Bronchial epithelial cell (primary cell): ENCODE measurements at regions not wholly inside any gene's neighbourhood (a gene's known extent, or its start where the extent isn't known, plus 50 kb on each side); places are given as distances from the start of the nearest gene placed in this dataset.

ENCODE experiments used
- DNase-seq: peaks from one replicate; pipeline ENCODE4 v3.0.0-alpha.2; 2010; ENCODE audit warnings: low read depth
- FAIRE-seq: peaks from 2 replicates; lab custom pipeline; 2011; peaks lifted over from hg19 to GRCh38; lab: Jason Lieb, UNC
- H3K27me3 ChIP-seq: 2 replicates; pipeline ENCODE4 v1.5.1; 2011; ENCODE audit warnings: low read length; ENCODE audit not compliant: control insufficient read depth, insufficient read depth
- H3K36me3 ChIP-seq: 2 replicates; pipeline ENCODE4 v1.5.1; 2011; ENCODE audit warnings: low read length; ENCODE audit not compliant: control insufficient read depth, insufficient read depth
- H3K4me3 ChIP-seq: 2 replicates; pipeline ENCODE4 v1.5.1; 2011; ENCODE audit warnings: mild to moderate bottlenecking, low read depth, low read length, control low read depth
- CTCF ChIP-seq: IDR thresholded peaks from 2 replicates; pipeline ENCODE4 v1.5.1; 2011; ENCODE audit warnings: mild to moderate bottlenecking, moderate library complexity, low read length, control low read depth, inconsistent platforms; ENCODE audit not compliant: insufficient read depth, severe bottlenecking

GRCh38 chr18:61953641-61954040 is 60.8 kb upstream of the RNF152 start:
- FAIRE-seq (no peak), DNase-seq (no peak)
- Histone ChIP-seq H3K36me3 (no peaks in the 10 kb centered on the region), H3K4me3 (no peak overlapping the region), H3K27me3 (no peaks in the 10 kb centered on the region)
- no peak for TF ChIP-seq CTCF

DNA sequence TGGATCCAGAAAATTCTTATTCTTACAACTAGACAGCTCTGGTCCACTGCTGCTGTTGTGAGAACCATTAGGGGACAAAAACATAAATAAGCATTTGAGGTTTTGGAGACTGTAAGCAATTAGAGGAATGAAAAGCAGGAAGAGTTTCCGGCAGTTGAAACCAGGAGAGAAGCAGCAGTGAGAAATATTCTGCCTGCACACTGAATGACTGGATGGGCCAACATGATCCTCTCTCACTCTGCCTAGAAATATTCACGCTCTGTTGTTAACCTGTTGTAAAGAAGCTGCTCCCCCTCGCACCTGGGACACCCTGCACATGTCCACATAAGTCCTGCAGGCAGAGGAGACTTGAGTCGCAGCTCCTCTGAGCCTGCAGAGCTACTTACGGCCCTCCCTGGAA is 60.4 kb upstream of the RNF152 start:
- H3K36me3 ChIP-seq = no peaks in the 10 kb centered on the region
- no peak overlapping the region for H3K4me3 ChIP-seq
- no peaks in the 10 kb centered on the region for H3K27me3 ChIP-seq
- DNase-seq = no peak
- no peak for FAIRE-seq
- no peak for TF ChIP-seq CTCF

DNA sequence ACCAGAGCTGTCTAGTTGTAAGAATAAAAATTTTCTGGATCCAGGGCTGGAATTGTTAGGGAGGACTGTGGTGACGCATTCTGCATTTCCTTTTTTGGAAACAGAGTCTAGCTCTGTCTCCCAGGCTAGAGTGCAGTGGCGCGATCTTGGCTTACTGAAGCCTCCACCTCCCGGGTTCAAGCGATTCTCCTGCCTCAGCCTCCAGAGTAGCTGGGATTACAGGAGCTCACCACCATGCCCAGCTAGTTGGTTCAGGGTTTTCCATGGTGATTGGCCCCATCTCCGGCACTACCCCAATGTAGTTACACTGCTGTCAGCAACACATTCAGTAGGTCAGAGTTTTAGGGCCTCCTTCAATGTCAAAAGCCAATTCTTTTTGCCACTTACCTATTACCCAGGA is 58.6 kb upstream of the RNF152 start:
- FAIRE-seq = no peak
- no peak for DNase-seq
- H3K36me3 ChIP-seq = no peaks in the 10 kb centered on the region
- H3K4me3 ChIP-seq = no peak overlapping the region
- no peaks in the 10 kb centered on the region for H3K27me3 ChIP-seq
- TF ChIP-seq CTCF = no peak

DNA sequence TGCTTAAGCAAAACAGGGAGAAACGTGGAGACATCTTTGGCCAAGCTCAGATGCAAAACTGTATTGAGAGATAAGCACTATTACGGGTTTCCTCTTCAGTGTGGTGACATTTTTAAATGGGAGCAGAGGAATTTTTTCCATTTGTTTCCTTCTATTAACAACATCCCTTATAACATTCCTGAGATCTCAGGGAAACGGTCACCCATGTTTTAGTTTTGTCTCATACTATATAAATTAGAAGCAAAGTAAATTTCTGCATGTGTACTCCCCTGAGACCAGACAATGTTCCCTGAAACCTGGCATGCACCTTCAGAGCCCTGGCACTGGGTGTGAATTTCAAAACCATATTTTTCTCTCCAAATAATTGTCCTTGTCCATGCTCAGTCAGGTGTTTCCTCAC is 57.6 kb upstream of the RNF152 start:
- DNase-seq = no peak
- no peaks in the 10 kb centered on the region for H3K36me3 ChIP-seq
- no peak for TF ChIP-seq CTCF
- no peak for FAIRE-seq
- H3K27me3 ChIP-seq = no peaks in the 10 kb centered on the region
- no peak overlapping the region for H3K4me3 ChIP-seq

DNA sequence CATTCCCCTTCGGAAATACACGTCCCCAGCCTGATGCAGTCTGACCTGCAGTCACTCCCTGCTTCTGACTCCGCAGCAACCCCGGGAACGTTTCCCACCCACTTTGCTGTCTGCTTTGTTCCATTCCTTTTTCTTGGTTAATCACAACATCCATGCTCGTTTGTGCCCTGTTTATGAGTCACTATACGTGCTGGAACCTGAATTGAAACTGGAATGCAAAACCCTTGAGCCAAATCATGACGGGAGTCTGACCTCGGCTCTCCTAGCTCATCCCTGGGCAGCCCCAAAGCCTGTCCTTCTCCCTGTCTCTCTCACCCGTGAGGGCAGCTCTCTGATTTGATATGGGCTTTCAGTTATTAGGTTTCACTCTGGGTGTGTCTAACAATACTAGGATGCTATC is 57.1 kb upstream of the RNF152 start:
- Histone ChIP-seq H3K4me3 (peak overlapping the region; percentile 13), H3K27me3 (no peaks in the 10 kb centered on the region), H3K36me3 (no peaks in the 10 kb centered on the region)
- FAIRE-seq (peak; percentile 98), DNase-seq (peak; percentile 99)
- TF ChIP-seq CTCF = no peak

DNA sequence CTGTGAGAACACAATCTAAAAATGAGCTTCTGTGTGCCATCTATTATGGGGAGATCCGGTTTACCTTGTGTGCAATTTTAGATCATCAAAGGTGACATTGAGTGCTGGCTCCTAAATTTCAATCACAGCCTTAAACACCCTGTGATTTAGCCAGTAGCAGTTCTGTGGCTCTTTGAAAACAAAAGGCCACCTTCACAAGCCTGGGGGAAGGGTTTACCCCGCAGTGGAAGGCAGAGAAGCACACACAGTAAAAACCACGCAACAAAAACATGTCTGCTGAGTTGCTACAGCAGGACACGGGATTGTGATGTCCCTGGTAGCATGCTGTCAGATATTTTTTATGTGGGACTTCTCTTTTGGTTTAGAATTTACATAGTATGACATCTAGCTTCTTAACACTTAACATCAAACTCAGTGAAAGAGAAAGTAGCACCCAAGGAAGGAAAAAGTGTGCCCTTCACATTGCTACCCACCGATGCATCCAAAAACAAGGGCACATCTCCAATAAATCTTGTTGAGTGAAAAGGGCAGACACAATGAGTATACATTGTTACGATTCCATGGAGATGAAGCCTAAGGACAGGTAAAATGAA is 56.1 kb upstream of the RNF152 start:
- no peak for TF ChIP-seq CTCF
- no peaks in the 10 kb centered on the region for H3K27me3 ChIP-seq
- DNase-seq (peak; percentile 49), FAIRE-seq (peak; percentile 73)
- no peak overlapping the region for H3K4me3 ChIP-seq
- H3K36me3 ChIP-seq = no peaks in the 10 kb centered on the region
